H1 (cell line): ENCODE measurements at regions not wholly inside any gene's neighbourhood (a gene's known extent, or its start where the extent isn't known, plus 50 kb on each side); places are given as distances from the start of the nearest gene placed in this dataset.

Experiments used
- CTBP2 ChIP-seq: IDR thresholded peaks from 2 replicates; pipeline ENCODE4 v1.7.0; 2011; ENCODE audit warnings: borderline replicate concordance, mild to moderate bottlenecking, moderate library complexity, mixed read lengths, low read length; ENCODE audit not compliant: insufficient read depth, insufficient read length
- CTCF ChIP-seq, 3 experiments: IDR thresholded peaks; 1 replicate in 2 of 3; 2 replicates in 1 of 3; pipeline versions ENCODE4 v1.5.1 to v1.6.1; 2011; ENCODE audit warnings: low read length in 3 of 3, mild to moderate bottlenecking in 3 of 3, inconsistent platforms in 2 of 3, low read depth in 1 of 3, moderate library complexity in 1 of 3; ENCODE audit not compliant: insufficient read depth in 1 of 3; ENCODE audit errors: control extremely low read depth in 1 of 3
- SIN3A ChIP-seq, 2 experiments: IDR thresholded peaks in 1 of 2; conservative IDR thresholded peaks in 1 of 2; 2 replicates each; pipeline ENCODE4 v1.6.1; 2011 to 2012; ENCODE audit warnings: low read length in 2 of 2, improper control_type of control experiment in 1 of 2, low read depth in 1 of 2, mild to moderate bottlenecking in 1 of 2
- SIRT6 ChIP-seq: IDR thresholded peaks from one replicate; pipeline ENCODE4 v1.7.1; 2012; ENCODE audit warnings: low read length, inconsistent platforms

DNA sequence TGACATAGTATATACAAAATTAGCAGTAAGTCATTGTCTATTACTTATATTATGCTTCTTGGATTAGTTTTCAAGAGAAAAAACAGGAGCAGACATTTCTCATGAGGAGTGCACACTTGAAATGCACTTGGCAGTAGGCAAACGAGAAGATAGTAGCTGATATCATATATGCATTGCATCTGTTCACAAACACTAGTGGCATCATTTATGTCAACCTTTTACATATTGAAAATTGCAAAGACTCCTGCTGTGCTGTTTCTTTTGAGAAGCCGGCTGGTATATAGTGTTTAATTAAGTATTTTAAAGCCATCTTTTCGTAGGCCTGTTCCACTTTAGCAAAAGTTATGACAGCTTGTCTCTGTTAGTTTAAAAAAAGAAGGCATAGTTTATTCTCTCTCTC lies 58.4 kb upstream of the SLC8A1 start (continued):
- TF ChIP-seq CTBP2 (no peak), SIRT6 (no peak), CTCF (IDR thresholded peaks at IDR 0.05; ENCODE audit: control extremely low read depth in 1 of 3, insufficient read depth in 1 of 3, low read depth in 1 of 3, low read length in 3 of 3) (no peak), SIN3A (conservative IDR thresholded peaks at IDR 0.05 in 1 of 2, IDR thresholded peaks at IDR 0.05 in 1 of 2; ENCODE audit: low read depth in 1 of 2, low read length in 2 of 2) (no peak)
